SK-N-SH (cell line): ENCODE measurements at regions not wholly inside any gene's neighbourhood (a gene's known extent, or its start where the extent isn't known, plus 50 kb on each side); places are given as distances from the start of the nearest gene placed in this dataset.

Experiments used
- CTCF ChIA-PET: fragments of 300-600, 350-600 bp; formaldehyde crosslinking; extraction: SDS; loops from one replicate; lab custom pipeline; 2021; lab: Yijun Ruan, JAX
- POLR2A ChIA-PET: fragments of 350-600 bp; sonication (Branson Sonifier 250); formaldehyde crosslinking; extraction: SDS; loops from one replicate; lab custom pipeline; 2020; ENCODE audit warnings: antibody characterized with exemption, inconsistent platforms; lab: Yijun Ruan, JAX
- DNase-seq: peaks from one replicate; pipeline ENCODE4 v3.0.0; 2012
- H2AFZ ChIP-seq: fragments of 200-600 bp; sonication (generic); 2 replicates; pipeline ENCODE4 v1.8.1; 2016; ENCODE audit warnings: antibody characterized with exemption, mild to moderate bottlenecking, low read depth
- H3F3A ChIP-seq: fragments of 200-600 bp; sonication (generic); replicated peaks from 2 replicates; pipeline ENCODE3; 2016; ENCODE audit warnings: antibody characterized with exemption, mild to moderate bottlenecking; ENCODE audit not compliant: insufficient read depth
- H3K27ac ChIP-seq, 2 experiments: fragments of 200-500 bp in 1 of 2; fragments of 200-600 bp in 1 of 2; sonication (Bioruptor generic) in 1 of 2; sonication (generic), shearing (Covaris generic) in 1 of 2; 2 replicates each; pipeline versions ENCODE4 v1.5.1 to v1.6.1; 2014 to 2016; ENCODE audit warnings: low read depth in 2 of 2, inconsistent platforms in 1 of 2, low read length in 1 of 2, mild to moderate bottlenecking in 1 of 2, mixed read lengths in 1 of 2
- H3K27me3 ChIP-seq: fragments of 200-600 bp; sonication (generic), shearing (Covaris generic); 2 replicates; pipeline ENCODE4 v1.6.1; 2016; ENCODE audit warnings: mixed run types; ENCODE audit not compliant: insufficient read depth
- H3K36me3 ChIP-seq, 2 experiments: fragments of 200-500 bp in 1 of 2; fragments of 200-600 bp in 1 of 2; sonication (Bioruptor generic) in 1 of 2; sonication (generic) in 1 of 2; replicated peaks in 1 of 2; 2 replicates each; pipeline versions ENCODE3 to v1.5.1; 2014 to 2016; ENCODE audit warnings: low read length in 1 of 2, mild to moderate bottlenecking in 1 of 2; ENCODE audit not compliant: insufficient read depth in 2 of 2, control insufficient read depth in 1 of 2
- H3K4me1 ChIP-seq, 2 experiments: fragments of 200-500 bp in 1 of 2; fragments of 200-600 bp in 1 of 2; sonication (Bioruptor generic) in 1 of 2; sonication (generic), shearing (Covaris generic) in 1 of 2; 2 replicates each; pipeline versions ENCODE4 v1.5.1 to v1.6.1; 2014 to 2016; ENCODE audit warnings: low read depth in 1 of 2, low read length in 1 of 2, mixed run types in 1 of 2; ENCODE audit not compliant: insufficient read depth in 2 of 2, control insufficient read depth in 1 of 2
- H3K4me2 ChIP-seq: fragments of 200-600 bp; sonication (generic), shearing (Covaris generic); 2 replicates; pipeline ENCODE4 v1.6.1; 2017; ENCODE audit warnings: mixed run types
- H3K4me3 ChIP-seq, 2 experiments: fragments of 200-500 bp in 1 of 2; fragments of 200-600 bp in 1 of 2; sonication (Bioruptor generic) in 1 of 2; sonication (generic), shearing (Covaris generic) in 1 of 2; 2 replicates each; pipeline versions ENCODE4 v1.5.1 to v1.8.1; 2014 to 2016; ENCODE audit warnings: low read depth in 2 of 2, inconsistent platforms in 1 of 2, low read length in 1 of 2, mild to moderate bottlenecking in 1 of 2, mixed read lengths in 1 of 2, moderate library complexity in 1 of 2
- H3K79me2 ChIP-seq: fragments of 200-600 bp; sonication (generic); 2 replicates; pipeline ENCODE4 v1.8.1; 2017; ENCODE audit warnings: mild to moderate bottlenecking; ENCODE audit not compliant: insufficient read depth
- H3K9ac ChIP-seq: fragments of 200-600 bp; sonication (generic); 2 replicates; pipeline ENCODE4 v1.6.1; 2017; ENCODE audit warnings: mixed run types
- H3K9me2 ChIP-seq: fragments of 200-600 bp; sonication (generic); 2 replicates; pipeline ENCODE4 v1.6.1; 2017; ENCODE audit warnings: mixed run types
- H3K9me3 ChIP-seq: fragments of 200-600 bp; sonication (generic); 2 replicates; pipeline ENCODE4 v1.6.1; 2017; ENCODE audit warnings: mixed run types, mild to moderate bottlenecking, moderate library complexity
- H4K20me1 ChIP-seq: fragments of 200-600 bp; sonication (generic); 2 replicates; pipeline ENCODE4 v1.6.1; 2017; ENCODE audit warnings: mild to moderate bottlenecking, mixed run types; ENCODE audit not compliant: insufficient read depth
- CTCF ChIP-seq: fragments of 200-600 bp; sonication (generic); IDR thresholded peaks from 2 replicates; pipeline ENCODE4 v1.6.1; 2017; ENCODE audit warnings: antibody characterized with exemption, mild to moderate bottlenecking, moderate library complexity
- FOXJ3 ChIP-seq: sonication (generic); formaldehyde crosslinking; IDR thresholded peaks from 2 replicates; pipeline ENCODE4 v1.5.1; 2020; ENCODE audit warnings: mild to moderate bottlenecking, missing genetic modification reagents
- GATA2 ChIP-seq: sonication (generic); formaldehyde crosslinking; IDR thresholded peaks from 2 replicates; pipeline ENCODE4 v1.5.0; 2020; ENCODE audit warnings: mild to moderate bottlenecking, missing genetic modification reagents
- MAX ChIP-seq: IDR thresholded peaks from 2 replicates; pipeline ENCODE4 v1.4.0; 2012; ENCODE audit warnings: low read depth
- MEF2A ChIP-seq: IDR thresholded peaks from 2 replicates; pipeline ENCODE4 v1.4.0; 2012; ENCODE audit warnings: low read depth, borderline replicate concordance
- REST ChIP-seq: IDR thresholded peaks from 2 replicates; pipeline ENCODE4 v1.6.1; 2012; ENCODE audit warnings: mild to moderate bottlenecking, low read depth, low read length, moderate library complexity
- RFX5 ChIP-seq: IDR thresholded peaks from 2 replicates; pipeline ENCODE4 v1.6.1; 2012; ENCODE audit warnings: mild to moderate bottlenecking, improper control_type of control experiment, low read length
- TAF1 ChIP-seq: IDR thresholded peaks from 2 replicates; pipeline ENCODE4 v1.6.1; 2012; ENCODE audit warnings: low read depth, mild to moderate bottlenecking, low read length, moderate library complexity, borderline replicate concordance
- TEAD4 ChIP-seq: IDR thresholded peaks from 2 replicates; pipeline ENCODE4 v1.4.0; 2012; ENCODE audit warnings: mild to moderate bottlenecking, borderline replicate concordance; ENCODE audit not compliant: insufficient read depth
- USF2 ChIP-seq: fragments of 150-350 bp; IDR thresholded peaks from 2 replicates; pipeline ENCODE4 v1.6.1; 2017; ENCODE audit warnings: antibody characterized with exemption, low read length, low read depth, borderline replicate concordance
- YY1 ChIP-seq: IDR thresholded peaks from 2 replicates; pipeline ENCODE4 v1.4.0; 2012; ENCODE audit warnings: low read depth, mild to moderate bottlenecking
- WGBS: methylation state at CpG from one replicate; pipeline ENCODE4 v1.1.6; 2017; ENCODE audit warnings: low lambda C conversion rate; 5-methylcytosine and 5-hydroxymethylcytosine counted together

GRCh38 chr10:8835453-8836167 is 781.1 kb downstream of the GATA3 start:
- H3K4me1 ChIP-seq, result no peaks in the 10 kb centered on the region
- no peak overlapping the region for H2AFZ ChIP-seq
- ChIA-PET CTCF (no interaction called here), POLR2A (no interaction called here)
- no peaks in the 10 kb centered on the region for H3K9me2 ChIP-seq
- no peaks in the 10 kb centered on the region for H3K36me3 ChIP-seq
- H3K79me2 ChIP-seq, result no peaks in the 10 kb centered on the region
- no peaks in the 10 kb centered on the region for H4K20me1 ChIP-seq
- no peaks in the 10 kb centered on the region for H3K9me3 ChIP-seq
- no peak overlapping the region for H3K9ac ChIP-seq
- H3F3A ChIP-seq, result no peaks in the 10 kb centered on the region
- no peak for DNase-seq
- TF ChIP-seq REST, result peak; percentile 58; the same call in 1 of the 2 replicates
- no peak for TF ChIP-seq CTCF
- TF ChIP-seq FOXJ3, result no peak
- no peak for TF ChIP-seq MEF2A
- no peak for TF ChIP-seq GATA2 (CRISPR knock-in tag)
- 39% methylated on average over 5 of the region's 5 CpGs for WGBS
- no peak overlapping the region for H3K27ac ChIP-seq
- H3K4me2 ChIP-seq, result no peak overlapping the region
- no peak overlapping the region for H3K4me3 ChIP-seq
- no peaks in the 10 kb centered on the region for H3K27me3 ChIP-seq

- H3F3A ChIP-seq, result no peaks in the 10 kb centered on the region
- H3K9ac ChIP-seq, result no peak overlapping the region
- H3K9me2 ChIP-seq, result no peaks in the 10 kb centered on the region
- no peak overlapping the region for H3K4me3 ChIP-seq
- DNase-seq, result no peak
- 54% methylated on average over 5 of the region's 5 CpGs for WGBS
- H3K27me3 ChIP-seq, result no peaks in the 10 kb centered on the region
- TF ChIP-seq YY1, result no peak
- no peak for TF ChIP-seq TEAD4
- no peak for TF ChIP-seq MAX
- no peak for TF ChIP-seq TAF1
- TF ChIP-seq USF2, result no peak
- TF ChIP-seq RFX5, result no peak
- H3K4me2 ChIP-seq, result no peak overlapping the region
- H3K4me1 ChIP-seq, result no peaks in the 10 kb centered on the region
- ChIA-PET CTCF (no interaction called here), POLR2A (no interaction called here)
- no peaks in the 10 kb centered on the region for H4K20me1 ChIP-seq
- no peak overlapping the region for H3K27ac ChIP-seq
- H3K79me2 ChIP-seq, result no peaks in the 10 kb centered on the region
- no peaks in the 10 kb centered on the region for H3K9me3 ChIP-seq
- no peaks in the 10 kb centered on the region for H3K36me3 ChIP-seq
- H2AFZ ChIP-seq, result no peak overlapping the region
Observed at GRCh38 chr10:8840356-8840755, 785.9 kb downstream of the GATA3 start.
